ENCODE measurements at regions not wholly inside any gene's neighbourhood (a gene's known extent, or its start where the extent isn't known, plus 50 kb on each side); places are given as distances from the start of the nearest gene placed in this dataset.
A peak's percentile ranks its signal among the peaks of the same experiment; 100 is the strongest.

DNA sequence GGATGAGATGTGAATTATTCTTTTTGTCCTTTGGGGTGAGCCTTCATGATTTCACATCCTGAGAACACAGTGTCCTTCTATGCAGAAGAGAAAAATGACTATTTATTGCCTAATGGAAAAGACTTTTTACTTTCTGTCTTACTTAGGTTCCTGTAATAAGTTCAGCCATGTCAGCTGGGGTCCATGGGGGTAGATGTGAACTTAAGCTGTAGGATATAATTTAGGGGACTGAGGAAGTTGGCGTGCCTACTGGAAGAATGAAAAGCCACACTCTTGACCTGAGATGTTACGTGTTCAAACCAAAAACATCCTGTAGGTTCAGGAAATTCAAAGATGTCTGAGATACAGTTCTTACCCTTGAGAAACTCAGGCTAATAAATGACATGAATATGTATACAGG, 660.5 kb downstream of the TOX3 start:
- no peak for DNase-seq

DNA sequence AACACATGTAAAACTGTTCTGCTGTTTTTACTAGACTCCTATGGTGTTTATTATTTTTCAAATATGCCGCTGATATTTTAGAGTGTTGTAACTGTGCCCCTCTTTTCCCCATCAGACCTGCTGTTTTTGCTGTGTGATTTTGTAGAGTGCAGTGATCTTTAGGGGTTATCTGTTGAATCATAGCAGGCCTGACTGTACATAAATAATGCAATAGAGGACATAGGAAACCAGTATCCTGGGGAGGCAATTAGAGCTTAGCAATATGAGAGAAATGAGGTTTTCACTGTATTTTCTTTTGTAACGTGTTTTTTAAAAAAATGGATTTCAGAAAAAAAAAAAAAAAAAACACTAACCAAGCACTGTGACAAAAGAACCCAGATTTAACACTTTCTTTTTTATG, 662.2 kb downstream of the TOX3 start:
- no peak for DNase-seq

DNA sequence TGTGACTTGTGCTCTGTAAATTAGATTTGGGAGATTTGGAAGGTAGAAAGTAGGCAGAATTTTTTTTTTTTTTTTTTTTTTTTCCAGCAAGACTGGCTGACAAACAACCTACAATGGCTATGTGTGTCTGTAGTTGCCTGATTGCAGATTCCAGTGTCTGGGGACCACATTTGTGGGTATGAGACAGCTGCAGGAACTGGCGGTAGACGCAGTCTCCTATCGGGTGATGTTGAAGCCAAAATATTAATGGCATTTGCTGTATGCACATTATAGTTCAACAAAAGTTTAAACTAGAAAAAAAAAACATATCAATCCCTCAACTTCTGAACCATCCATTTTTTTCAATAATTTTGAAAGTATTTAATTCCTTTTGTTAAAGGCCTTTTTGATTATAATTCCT, 665.2 kb downstream of the TOX3 start:
- DNase-seq, result no peak

DNA sequence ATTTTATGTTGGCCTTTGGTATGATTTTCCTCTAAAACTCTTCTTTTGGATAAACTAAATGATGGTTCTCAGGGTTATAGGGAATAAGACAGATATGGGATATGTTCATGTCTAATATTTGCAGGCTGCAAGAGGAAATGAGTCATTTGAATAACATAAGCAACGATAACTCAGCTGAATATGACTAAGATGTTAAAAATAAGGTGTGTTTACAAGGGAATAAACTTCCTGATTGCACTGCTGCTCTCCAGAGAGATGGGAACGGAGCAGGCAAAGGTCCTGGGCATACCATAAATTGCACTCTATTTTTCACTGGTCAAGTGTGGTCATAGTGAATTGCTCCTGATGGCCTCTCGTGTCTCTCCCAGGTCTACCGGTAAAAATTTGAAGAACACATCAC, 666.2 kb downstream of the TOX3 start:
- no peak for DNase-seq

DNA sequence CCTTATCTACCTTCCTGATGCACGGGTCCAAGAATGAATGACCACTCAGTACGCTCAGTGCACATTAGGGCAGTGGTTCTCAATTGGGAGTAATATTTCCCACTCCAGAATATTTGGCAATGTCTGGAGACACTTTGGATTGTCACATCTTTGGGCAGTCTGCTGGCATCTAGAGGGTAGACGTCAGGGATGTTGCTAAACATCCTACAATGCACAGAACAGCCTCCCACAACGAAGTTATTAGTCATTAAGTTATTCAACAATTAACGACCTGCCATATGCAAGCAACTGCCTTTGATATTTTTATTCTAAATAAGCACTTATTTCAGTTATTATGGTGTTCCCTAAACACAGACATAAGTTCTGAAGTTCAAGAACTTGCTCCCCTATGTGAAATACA, 669.3 kb downstream of the TOX3 start:
- DNase-seq, result no peak

DNA sequence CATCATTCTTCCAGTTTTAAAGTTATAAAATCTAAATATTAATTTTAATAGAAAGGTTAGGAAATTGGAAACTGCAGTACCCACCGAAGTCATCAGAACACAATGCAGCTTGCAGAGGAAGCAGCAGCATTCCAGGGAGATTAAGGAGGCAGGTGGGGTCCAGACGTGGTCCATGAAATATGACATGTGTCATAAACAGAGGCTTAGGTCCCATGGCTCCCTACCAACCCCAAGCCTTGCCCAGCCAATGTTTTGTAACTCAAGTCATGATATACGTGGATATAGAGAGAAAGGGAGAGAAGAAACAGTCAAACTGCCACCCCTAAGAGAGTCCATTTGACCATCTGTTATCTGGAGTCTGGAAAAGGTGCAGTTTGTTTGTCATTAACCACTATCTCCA, 670.0 kb downstream of the TOX3 start:
- DNase-seq, result no peak

DNA sequence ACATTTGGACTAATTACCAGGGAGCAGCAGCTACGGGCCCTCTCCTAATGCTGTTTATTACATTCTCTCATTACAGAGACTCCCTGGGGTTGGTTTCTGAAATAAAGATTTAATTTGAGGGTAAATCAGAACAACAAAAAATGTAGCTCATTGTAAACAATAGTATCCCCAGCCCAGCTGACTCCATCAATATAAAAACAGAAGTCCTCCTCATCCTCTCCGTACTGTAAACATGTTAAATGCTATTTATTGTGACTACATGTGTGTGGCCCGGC, 670.4 kb downstream of the TOX3 start:
- no peak for DNase-seq

DNA sequence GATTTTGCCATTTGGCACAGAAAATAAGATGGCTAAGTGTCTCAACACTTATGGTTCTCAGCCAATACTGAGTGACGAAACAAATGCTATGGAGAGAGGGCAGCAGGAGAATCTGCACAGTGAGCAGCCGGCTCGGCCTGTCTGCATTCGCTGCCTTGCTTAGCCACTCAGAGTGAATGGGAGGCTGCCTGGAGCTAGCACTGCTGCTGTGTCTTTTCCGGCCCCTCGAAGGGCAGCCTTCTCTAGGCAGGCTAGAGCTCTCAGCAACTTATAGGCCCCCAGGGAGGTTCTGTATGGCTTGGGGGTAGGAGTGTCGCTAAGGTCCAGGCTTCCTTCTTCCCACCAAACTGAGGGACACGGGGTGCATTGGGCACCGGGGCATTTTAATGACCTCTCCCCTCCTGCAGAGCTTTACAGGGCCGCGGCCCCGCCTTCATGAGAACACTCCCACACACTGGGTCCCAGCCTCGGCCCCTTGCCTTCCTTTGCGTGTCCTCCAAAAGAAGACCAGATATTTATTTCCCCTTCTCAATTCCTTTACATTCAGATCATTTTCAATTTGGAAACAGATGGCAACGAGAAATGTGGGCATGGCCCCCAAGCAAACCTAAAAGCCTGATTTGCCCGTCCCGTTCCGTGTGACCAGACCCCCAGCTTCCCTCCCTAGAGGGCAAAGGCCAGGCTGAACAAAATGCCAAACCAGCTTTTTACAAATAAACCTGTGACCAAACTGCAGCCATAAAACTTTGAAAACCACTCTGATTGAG, 670.9 kb downstream of the TOX3 start:
- no peak for DNase-seq

DNA sequence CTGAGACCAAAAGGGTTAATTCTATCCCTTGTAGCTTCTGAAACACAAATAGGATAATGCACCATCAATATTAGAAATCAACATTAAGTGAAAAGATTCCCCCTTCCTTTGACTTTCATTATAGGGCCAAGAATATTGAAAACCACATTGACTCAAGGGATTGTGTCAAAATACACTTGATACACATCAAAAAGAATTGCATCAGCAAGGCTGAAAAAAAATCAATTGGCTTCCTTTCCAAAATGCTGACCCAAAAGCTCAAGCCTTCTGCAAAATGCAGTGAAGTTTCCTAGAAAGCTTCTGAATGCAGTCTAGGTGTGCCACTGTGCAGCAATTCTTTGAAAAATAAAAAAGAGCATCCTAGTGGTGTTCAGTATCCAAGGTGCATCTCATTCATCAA, 674.4 kb downstream of the TOX3 start:
- DNase-seq, result no peak

DNA sequence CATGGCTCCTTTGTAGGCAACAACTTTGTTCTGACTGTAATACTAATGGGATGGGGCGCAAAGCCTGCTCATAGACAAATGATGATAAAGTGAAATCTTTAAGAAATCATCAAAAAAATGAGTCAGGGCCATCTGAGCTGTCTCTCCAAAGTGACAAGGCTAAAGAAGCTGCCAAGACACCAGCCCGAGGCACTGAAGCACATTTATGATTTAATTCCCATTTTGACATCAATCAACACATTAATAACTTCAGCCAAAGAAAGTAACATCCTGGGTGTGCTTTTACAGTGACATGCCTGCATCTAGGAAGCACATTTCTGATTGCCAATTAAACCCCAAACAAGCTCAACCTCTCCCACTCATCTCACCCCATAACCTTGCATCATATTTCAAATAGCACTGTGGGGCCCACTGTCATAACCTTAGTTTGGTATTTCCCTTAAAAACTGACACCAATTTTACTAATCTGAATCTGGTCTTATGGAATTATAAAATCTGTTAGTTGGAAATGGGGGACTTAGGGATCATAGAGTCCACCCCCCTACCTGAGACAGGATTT, 676.6 kb downstream of the TOX3 start:
- DNase-seq, result no peak

DNA sequence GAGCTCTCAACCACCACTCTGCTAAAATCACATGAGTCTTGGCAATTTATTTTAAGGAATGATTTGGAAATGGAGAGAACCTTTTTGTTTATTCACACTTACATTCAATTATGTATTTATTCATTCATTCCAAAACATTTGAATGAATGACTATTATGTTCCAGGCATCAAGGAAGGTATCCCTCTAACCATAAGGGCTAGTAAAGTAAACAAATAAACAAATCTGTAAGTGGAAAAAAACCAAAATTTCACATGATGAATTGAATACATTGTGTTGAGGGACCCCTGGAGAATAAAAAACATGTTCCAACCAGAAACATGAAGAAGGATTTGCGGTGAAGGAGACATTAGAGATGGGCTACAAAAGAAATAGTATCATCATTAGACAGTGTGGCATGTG, 677.8 kb downstream of the TOX3 start:
- DNase-seq, result no peak

DNA sequence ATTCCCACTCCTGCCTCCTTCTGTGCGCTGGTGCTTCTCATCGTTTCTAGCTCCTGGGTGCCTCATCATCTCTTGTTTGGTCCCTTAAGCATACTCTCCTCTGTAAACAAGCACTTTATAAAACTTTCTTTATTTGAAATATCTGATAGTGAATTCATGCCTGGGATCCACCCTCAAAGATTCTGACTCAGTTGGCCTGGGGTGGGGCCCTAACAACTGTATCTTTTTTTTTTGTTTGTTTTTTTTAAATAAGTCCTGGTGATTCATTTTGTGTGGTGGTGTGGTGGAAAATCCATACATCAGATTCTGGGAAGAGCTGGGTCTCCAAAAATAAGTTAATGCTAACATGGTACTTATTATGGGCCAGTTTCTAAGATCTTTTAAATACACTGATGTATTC, 678.3 kb downstream of the TOX3 start:
- no peak for DNase-seq

DNA sequence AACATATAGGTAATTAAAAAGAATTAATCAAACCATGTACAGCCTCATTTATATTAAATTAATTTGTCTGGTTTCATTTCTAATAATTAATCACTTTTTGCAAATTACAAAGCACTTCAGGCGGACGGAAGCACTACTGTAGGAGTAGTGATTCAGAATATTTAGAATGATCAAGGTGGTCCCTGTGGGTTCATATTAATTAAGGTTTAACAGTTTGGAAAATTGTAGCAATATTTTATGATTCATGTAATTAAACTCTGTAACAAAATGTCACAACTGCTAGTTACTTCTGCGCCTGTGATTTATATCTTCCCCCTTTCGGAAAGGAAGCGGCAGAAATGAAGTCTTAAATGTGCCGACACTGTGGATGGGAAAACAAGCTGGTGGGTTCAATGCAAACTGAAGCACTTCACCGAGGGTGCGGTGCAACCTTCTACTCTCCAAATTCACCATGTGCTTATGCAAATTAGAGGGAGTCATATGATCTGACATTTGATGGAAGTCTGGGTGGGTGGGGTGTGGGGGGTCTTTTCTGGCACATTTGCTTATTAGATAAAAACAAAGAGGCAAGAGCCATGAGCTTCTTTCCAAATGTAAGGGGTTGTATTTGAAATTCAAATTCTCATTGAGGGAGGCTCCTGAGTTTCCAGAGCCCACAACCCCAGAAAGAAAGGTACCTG, 679.4 kb downstream of the TOX3 start:
- DNase-seq, result no peak

DNA sequence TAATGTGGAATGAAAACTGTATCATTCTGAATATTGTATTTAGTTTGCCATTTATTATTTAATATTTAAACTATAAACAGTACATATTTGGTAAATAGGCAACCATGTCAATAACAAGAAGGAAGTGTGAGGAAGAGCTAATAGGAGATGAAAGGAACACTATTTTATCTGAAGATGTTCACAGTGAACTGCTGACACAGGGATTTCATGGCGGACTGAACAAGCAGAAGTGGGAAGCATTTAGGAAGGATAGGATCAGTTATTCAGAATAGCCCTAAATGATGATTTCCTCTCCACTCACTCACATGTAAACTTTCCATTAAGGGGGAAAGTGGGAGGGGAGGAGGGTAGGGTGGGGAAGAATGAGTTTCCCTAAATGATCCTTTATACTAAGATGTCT, 682.4 kb downstream of the TOX3 start:
- no peak for DNase-seq

DNA sequence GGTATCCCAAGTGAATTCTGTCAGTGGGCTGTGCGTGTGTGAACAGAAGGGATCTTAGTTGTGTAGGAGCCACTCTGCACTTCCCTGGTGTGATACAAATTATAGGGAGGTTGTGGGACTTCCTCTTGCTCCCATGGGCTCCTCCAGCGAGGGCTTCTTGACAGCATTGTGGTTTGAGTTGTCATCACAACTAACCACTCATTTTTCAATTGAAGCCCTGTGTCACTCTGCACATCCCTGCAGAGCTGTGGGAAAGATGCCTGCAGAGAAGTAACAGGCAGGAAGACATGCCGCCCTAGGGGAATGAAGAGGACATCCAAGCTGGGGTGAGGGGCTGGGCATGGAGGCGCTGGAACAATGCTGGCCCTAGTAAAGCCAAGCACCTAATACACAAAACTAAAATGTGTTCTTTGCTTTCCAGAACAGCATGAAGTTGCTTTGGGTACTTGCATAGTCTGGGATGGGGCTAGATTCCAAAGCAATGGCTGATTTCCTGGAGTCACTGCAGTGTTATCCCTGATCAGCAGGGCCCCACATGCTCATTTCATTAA, 692.5 kb downstream of the TOX3 start:
- DNase-seq, result no peak

DNA sequence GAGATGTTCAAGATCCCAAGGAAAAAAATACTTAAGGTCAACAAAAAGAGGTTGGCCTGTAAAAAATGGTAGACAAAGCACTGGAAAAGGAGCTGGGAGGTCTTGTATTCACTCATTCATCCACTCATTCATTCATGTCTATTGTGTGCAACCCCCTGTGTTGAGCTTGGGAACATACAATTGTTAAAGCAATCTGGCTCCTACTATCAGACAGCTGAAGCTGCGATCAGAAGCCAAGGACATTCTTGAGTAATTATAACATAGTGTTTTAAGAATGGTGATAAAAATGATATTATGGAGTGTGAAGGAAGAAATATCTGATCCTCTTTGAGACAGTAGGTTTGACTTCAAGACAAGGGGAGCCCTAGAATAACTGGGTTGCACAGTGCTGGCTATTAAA, 693.4 kb downstream of the TOX3 start:
- no peak for DNase-seq

DNA sequence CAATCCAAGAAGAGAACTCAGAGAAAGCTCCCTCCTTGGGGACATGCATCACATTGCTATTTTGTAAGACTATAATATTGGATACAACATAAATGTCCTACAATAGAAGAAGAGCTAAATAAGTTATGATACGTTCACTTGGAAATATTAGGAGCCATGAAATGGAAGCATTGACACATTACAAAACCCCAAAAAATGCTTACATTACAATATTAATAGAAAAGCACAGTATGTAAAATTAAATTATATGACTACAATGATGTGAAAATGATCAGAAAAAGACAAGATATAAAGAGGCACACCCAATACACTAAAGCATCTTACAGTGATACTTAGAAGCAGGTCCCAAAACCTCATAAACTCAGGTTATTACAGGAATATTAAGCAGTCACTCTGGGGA, 694.1 kb downstream of the TOX3 start:
- no peak for DNase-seq

DNA sequence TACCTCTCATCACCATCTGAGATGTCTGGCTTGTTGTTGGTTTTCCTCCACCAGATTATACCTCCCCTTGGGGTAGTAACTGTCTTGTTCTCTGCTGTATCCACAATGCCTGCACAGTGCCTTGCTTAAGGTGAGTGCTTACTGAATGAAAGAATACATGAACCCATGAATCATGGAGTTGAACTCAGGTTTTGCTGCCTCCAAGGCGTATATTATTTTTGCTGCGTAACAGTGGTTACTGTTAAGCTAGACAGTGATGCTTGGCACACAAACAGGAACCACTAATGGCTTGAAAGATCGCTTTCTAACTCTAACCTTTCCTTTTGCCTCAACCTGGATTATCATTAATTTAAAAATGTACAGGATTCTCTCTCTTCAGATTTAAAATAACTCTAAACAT, 695.8 kb downstream of the TOX3 start:
- DNase-seq, result no peak

DNA sequence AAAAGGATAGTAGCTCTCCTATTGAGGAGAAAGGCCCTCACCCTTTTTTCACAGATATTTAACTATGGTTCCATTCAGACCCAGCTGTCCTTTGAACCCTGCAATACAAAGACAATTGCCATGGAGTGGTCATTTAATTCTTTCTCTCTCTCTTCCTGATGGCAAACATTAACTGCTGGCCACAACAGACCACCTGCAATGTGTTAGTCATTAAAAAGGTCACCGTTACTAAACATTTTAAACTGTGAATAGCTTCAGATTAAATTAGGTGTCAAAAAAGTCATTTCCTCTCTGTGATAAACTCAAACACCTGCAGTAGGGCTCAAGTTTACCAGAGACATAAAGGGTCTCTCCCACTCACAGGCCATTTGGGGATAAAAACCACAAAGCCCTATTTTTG, 697.2 kb downstream of the TOX3 start:
- DNase-seq, result no peak

DNA sequence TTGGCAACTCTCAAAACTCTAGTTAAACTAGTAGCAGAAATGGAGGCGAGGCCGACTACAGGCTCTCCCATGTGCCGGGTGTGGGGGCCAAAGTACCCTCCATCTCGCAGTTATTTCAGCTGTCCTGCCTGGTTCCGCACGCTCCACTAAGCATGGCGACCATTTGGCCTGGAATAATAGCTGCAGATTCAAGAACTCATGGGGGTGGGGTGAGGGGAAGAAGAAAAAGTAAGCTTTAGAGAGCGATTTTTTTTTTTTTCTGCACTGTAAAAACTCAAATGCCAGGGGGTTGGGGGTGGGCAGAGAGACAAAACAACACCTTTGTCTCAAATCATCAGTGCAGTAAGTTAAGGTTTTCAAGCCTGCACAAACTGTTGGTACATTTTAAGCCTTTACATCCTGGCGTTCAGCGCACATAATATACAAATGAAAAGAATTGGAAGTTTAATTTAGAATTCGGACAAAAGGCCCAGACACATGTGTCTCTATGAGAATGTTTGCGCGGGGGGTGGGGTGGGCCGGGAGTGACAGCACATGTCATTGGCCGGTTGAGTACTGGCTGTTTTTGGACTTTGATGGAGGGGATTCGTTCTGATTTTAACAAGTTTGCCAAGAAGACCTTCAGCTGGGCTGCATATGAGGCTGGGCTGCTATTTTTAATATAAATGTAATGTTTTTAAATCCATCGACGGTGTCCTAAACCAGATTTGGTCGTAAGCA, 694.7 kb upstream of the SALL1 start:
- no peak for DNase-seq

DNA sequence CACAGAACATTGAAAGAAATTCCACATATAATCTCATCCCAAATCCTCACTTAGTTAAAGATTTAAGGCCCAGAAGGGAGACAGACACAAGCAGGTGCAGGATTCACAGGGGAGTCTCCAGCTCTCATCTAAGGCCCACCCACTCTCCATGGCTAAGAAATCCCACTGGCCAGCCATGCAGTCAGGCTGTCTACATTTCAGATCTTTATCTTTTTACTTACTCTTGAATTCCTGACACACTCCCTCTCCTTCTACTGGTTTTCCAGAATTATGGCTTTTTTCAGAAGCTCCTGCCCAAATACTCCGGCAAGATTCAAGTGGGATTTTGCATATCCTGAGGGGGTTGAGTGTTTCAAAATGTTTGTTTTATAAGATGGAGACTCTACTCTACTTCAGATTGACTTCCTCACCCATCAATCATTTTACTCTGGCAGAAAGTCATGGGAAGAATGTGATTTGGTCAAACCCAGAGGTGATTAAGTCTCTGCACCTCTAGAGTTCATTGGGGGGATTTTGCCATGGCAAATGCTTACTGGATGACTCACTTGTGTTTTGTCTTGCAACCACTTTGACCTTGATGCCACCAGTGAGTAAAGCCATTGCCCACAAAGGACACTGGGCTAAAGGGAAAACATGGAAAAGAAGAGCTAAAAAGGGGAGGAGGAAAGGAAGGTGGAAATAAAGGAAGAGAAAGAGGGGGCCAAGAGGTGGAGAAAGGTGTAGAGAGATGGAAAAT, 688.8 kb upstream of the SALL1 start:
- no peak for DNase-seq

DNA sequence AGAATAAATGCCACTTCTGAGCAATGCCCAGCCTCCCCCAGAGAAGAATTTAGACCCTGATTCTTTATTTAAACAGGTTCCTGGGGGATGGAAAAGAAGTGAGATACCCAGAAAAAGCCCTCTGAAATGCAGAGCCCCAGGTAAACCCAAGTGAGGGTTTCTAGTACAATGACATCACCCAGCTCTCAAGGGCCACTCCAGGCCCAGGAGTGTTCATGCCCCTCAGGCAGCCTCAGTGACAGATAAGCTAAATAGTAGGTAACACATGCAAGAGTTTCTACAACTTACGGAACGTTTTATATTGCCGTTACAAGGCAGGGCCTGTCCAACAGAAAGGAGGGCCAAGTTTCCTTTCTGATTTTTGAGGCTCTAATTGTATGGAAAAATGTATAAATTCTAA, 683.7 kb upstream of the SALL1 start:
- peak; percentile 22 for DNase-seq

DNA sequence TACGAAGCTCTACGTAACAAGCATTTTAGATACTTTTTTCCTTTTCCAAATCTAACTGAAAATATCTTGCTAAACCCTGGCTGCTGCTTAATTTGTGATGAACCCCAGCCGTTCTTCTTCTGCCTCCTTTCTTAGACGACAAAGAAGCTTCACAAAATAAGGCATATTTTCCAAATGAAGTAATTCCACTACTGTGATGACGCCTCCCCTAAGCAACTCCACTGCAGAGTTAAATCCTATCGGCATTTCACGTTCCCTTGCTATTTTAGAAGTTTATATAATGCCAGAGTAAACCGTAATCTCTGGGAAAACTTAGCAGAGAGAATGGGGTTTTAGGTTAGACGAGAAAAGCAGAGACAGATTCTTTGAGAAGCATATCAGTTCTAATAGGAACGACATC, 683.1 kb upstream of the SALL1 start:
- DNase-seq, result no peak
